TTC549 (cell line): ENCODE measurements at regions not wholly inside any gene's neighbourhood (a gene's known extent, or its start where the extent isn't known, plus 50 kb on each side); places are given as distances from the start of the nearest gene placed in this dataset.
"Not testable (repeated sequence)": the region's sequence is repeated elsewhere in the genome, so short reads cannot be mapped to it uniquely, and the experiment has no call there.

Experiments used
- FAIRE-seq: peaks from 2 replicates; lab custom pipeline; 2012; peaks lifted over from hg19 to GRCh38; lab: Jason Lieb, UNC

DNA sequence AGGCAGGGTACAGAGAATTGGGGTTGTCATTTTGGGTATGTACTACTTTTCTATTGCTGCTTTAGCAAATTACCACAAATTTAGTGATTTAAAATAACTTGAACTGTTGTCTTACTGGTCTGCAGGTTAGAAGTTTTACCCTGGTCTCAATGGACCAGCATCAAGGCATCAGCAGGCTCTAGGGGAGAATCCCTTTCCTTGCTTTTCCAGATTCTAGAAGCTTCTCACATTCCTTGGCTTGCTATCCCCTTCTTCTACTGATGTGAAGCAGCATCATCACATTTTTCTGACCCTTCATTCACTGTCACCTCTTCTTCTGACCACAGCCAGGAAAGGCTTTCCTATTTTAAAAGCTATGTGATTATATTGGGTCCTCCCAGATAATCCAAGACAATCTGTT is 237.8 kb upstream of the RBMS1 start:
- FAIRE-seq, result no peak

DNA sequence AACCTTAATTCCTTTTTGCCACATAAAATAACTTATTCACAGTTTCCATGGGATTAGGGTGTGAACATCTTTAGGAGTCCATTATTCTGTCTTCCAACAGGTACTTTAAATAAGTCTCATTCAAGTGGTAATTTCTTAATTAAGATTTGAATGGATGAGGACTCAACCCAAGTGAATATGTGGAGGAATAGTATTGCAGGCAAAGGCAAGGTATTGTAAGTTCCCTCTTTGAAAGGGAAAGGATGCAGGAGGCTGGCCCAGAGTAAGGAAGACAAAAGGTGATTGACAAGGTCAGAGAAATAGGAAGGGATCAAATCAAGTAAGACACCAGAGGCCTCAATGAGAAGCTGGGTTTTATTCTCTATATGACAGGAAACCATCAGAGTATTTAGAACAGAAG is 238.2 kb upstream of the RBMS1 start:
- FAIRE-seq, result no peak

DNA sequence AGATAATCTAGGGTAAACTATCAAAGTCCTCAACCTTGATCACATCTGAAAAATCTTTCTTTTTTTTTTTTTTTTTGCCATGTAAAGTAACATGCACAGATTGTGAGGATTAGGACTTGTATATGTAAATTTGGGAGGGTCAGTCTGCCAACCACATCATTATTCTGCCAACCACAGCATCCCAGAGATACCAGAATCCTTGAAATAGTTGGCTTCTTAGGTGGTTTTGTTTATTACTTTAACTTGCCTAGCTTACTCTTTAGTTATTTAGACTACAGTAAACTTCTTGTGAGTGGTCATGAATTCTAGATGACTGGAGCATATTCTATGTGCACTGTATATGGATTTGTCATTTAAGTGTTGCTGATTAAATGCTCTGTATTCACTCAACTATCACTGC is 242.1 kb upstream of the RBMS1 start:
- FAIRE-seq, result no peak

DNA sequence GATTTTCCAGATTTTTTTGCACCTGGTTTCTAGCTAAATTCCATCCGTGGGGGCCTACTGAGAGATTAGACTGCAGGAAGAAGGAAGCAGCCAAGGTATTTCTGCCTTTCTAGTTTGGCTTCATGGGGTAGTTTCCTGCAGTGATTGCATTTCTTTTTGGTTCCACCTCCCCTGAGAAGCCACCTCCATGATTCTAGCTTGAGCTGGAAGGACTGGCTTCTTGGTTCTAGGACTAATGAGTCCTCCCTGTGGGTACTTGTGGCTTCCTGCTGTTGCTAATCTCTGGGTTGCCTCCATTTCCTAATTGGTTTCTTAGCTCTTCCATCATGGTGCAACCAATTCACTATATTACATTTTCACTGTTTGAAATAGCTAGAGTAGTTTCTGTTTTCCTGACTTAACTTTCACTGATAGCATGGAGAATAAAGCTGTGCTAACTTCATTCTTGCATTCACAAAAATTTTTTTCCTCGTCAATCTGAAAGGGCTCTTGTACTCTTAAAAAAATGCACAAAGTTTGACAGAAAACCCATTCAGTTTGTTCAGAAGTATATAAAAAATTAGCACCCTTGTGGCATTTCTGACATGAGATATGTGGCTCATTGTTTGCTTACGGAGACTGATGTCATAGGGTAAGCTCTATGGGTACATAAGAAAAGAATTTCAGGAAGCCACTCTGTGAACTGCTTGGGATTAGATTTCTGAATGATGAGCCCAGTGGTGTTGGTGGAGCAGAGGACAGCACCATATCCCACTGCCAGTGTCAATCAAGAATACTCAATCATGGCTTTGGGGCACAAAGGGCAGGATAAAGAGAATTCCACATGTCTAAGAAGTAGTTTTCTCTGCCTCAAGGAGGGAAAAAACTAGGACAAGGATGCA is 242.8 kb upstream of the RBMS1 start:
- no peak for FAIRE-seq

DNA sequence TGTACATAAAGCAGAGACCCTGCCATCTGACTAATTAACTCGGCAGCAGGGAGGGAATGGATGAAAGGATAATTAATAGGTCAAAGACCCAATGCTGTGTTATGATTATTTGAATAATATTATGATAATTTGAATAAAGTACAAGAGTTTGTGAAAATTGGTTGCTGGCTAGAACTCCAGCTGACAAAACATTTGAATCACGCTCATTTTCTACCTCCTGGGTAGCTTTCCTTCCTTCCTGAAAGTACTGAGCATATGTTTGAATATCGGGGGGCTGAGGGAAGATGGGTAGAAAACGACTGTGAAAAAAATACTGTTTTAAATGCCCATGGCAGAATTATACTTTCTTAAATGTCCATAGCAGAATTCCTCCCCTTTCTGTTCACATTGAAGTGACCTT is 243.6 kb upstream of the RBMS1 start:
- no peak for FAIRE-seq

DNA sequence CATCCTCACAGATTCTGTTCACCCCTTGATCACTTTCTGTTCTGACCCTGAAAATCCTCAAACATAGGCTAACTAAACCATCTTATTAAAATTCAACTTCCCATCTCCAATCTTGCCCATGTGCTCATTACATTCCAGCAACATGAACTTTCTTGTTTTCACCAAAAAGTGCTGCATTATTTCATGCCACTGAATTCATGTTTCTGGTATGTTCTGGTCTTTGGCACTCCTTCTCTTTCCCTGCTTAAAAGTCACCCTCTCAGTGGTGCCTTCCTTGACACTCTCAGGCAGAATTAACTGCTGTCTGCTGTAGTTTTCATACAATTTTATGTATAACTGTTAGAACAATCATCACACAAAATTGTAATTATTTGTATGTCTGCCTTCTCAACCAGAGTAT is 247.7 kb upstream of the RBMS1 start:
- no peak for FAIRE-seq

DNA sequence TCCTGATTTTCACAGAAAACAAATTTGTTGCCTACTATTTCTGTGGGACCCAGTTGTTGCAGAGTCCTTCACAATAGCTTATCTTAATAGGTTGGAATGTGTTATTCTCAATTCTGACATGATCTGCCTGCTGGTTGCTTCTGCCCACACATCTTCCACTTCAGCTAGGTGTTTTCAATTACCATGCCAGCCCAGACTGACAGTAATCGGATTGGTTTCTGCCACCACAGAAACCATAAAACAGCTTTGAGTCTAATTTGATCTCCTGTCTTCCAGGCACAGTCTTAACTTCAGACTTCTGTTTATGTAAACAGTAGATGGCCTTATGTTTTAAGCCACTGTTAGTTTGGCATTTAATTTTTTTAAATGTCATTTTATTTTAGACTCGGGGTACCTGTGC is 248.2 kb upstream of the RBMS1 start:
- no peak for FAIRE-seq

DNA sequence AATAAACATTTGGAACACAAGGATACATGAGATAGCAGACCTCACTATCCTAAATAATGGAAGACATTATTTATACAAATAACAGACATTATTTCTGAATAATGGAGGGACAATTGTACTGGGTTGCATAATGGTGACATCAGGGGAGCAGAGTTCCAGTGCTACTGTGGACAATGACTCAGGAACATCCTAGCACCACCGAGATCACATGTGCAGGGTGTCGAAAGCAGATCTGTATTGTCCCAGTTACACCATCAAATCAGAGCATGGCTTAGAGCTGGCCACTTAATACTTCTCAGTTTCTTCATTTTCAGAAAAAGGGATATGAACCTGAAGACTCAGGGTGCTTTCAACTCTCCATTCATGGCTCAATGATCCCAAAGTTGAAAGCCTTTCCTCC is 249.1 kb upstream of the RBMS1 start:
- FAIRE-seq, result no peak

DNA sequence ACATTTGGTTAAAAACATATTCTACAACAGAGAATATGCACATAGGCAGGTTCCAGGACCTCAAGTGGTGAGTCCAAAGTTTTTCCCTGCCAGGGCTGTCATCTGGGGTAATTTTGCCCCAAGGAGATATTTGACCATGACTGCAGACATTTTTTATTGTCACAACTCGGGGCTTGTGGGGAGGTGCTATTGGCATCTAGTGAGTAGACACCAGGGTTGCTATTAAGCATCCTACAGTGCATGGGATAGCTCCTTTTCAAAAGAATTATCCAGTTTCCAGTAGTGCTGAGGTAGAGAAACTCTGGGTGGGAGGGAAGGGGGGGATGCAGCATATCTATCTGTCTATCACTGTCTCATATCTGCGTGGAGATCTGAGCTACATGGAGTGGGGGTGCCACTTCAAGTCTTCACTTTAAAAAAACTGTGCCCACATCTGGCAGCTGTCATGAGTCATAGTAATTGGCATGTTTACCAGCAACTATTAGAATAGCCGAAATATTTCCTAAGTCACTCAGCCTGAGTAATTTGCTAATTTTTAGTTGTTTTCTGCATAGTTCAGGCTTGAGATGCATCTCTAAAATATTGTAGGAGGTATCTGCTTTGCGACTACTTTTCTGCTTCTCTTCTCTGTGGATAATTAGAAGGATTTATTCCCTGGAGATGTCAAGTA is 254.0 kb upstream of the RBMS1 start:
- no peak for FAIRE-seq

DNA sequence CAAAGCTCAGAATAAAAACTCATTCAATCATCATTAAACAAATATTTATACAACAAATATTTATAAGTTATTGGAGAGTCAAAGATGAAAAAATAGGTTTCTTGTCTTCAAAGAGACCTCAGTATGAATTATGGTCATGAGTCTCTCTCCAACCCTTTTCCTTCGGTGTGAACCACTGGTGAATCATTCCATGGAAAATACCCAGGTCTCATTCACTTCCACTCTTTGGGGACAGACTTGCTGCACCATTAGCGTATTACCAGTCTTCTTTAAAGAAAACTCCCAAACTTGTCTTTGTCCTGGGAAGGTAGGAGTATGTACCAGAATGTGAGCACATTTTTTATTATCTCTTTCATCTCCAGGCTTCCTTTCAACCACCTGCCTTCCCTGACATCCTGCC is 257.4 kb upstream of the RBMS1 start:
- no peak for FAIRE-seq

DNA sequence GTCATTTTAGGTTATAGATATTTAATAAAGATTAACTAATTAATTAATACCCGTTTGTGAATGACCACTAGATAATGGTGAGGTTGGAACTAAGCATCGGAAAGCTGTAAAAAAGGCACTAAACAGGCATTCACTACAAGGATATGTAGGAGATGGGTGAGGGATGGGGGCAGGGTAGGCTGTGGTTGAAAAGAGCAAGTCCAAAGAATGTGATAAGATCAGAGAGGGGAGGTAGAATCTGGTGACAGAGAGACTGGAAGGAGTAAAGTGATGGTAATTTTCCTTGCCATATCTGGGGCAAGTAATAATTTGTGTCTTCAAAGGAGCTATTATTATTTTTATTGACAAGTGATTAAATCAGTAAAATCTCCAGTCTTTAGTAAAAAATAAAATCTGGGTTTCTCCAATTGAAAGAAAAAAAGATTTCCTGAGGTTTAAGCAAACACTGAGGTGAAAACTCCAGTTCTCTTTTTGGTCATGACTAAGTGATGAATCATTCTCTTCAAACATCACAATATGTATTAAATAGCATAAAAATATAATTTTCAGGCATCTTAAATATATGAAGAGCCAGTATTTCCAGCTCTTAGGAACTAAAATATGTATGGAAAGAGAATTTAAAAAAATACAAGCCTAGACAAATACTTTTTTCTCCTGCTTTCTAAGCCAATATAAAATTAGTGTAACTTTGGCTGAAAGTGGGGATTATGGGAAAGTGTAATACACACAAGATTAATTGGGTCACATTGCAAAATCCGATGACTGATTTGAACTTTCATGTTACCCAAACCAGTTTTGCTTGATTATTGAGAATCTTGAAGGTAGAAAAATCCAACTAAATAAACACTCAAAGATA is 259.1 kb upstream of the RBMS1 start:
- FAIRE-seq, result no peak

DNA sequence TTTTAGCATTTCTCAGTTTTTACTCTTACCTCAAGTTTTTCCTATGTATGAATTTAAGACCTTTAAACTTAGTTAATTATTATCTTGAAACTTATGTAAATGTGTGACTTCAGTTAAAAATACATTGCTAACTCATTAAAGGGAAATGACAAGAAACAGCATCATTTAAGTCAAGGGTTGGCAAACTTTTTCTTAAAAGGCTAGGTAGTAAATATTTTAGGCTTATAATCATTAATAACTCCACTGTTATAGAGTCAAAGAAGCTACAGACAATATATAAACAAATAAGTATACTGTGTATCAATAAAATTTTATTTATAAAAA is 259.7 kb upstream of the RBMS1 start:
- FAIRE-seq, result no peak

DNA sequence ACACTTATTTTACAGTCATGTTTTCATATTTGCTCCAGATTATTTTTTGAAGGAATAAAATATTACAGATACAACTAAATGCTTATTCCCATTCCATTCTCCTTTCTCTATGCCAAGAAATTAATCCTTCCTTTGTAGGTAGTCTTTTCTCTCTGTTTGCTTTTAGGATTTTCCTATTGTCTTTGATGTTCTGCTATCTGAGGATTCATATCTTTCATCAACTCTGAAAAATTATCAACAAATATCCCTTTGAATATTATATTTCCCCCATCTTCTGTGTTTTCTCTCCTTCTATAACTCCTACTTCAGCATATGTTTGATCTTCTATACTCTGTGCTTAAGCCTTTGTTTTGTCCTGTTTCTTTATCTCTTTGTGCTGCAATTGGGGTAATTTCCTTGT is 260.4 kb upstream of the RBMS1 start:
- no peak for FAIRE-seq

DNA sequence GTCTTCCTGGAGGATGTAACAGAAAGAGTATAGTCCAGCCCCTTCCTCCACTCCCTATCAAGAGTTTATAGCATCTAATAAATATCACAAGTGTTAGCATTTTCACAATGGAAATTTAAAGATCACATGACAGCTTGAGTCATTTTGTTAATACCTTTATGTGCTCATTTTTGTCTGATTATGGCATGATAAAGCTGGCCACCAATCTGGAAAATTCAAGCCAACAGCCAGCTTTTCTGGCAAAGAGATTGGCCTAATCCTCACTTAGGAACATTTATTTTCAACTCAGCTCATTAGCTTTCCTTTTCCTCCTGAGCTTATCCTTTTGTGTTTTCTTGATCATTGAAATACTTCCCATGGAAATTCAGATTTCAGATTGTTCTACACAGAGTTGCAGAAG is 262.9 kb upstream of the RBMS1 start:
- FAIRE-seq, result no peak

DNA sequence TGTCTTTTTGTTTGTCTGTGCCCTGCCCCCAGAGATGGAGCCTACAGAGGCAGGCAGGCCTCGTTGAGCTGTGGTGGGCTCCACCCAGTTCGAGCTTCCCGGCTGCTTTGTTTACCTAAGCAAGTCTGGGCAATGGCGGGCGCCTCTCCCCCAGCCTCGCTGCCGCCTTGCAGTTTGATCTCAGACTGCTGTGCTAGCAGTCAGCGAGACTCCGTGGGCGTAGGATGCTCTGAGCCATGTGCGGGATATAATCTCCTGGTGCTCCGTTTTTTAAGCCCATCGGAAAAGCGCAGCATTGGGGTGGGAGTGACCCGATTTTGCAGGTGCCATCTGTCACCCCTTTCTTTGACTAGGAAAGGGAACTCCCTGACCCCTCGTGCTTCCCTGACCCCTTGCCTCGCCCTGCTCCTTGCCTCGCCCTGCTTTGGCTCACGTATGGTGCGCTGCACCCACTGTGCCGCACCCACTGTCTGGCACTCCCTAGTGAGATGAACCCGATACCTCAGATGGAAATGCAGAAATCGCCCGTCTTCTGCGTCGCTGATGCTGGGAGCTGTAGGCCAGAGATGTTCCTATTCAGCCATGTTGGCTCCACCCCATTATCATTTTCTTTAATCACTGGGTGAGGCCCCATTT is 269.0 kb upstream of the RBMS1 start:
- not testable (repeated sequence) for FAIRE-seq

DNA sequence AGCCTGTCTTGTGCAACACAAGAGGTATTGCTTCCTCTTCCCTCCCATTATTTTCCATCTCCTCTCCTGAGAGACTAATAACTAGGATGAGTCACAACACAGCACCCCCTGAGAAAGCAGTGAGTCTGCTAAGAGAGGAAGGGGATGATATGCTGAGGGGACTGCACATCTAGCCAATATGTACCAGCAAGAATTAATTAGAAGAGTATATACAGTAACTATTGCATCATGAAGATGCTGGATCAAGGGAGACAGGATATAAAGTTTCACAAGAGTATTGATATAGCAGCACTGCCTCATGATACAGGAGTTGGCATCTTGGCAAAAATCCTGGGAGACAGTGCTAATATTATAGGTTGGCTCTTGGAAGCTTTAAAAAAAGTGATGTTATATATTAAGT is 289.9 kb upstream of the RBMS1 start:
- FAIRE-seq, result no peak

DNA sequence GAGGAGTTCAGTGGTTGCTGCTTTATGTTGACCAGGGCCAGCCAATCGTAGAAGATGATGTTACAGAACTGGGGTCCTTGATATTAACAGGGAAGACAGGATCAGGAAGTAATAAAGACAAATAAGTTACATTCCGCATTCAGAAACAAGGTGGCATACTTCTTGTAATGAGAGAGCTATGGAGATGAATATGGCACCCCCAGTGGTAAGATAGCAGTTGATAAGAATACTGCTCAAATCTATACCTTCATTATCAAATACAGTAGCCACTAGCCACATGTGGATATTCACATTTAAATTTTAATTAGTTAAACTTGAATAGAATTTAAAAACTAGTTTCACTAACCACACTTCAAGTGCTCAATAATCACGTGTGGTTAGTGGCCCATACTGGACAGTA is 290.4 kb upstream of the RBMS1 start:
- FAIRE-seq, result no peak

DNA sequence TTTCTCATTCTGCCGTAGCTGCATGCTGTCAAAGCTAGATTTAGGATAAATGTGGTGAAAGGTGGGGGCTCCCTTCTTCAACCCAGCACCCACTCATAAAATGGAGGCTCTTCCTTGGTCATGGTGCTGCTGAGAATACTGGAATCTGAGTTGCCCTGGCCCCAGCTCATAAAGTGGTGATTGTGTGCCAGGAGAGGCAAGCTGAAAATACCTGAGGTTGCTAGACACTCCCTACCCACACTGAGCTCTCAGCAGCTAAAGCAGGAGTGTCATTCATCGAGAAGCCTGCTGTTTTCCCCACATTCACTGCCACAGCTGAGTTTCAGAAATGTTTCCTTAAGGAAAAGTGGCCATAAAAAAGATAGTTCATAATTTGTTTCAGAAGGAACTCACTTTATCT is 297.1 kb upstream of the RBMS1 start:
- FAIRE-seq, result no peak

DNA sequence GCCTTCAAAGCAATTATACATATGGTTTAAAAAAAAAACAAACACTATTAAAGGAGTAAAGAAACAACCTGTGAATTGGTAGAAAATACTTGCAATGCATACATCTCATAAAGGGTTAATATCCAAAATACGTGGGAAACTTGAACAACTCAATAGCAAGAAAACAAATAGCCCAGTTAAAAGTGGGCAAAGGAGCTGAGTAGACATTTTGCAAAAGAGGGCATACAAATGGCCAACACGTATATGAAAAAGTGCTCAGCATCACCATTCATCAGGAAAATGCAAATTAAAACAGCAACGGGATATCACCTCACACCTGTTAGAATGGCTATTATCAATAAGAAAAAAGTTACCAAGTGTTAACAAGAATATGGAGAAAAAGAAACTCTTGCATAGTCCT is 298.3 kb upstream of the RBMS1 start:
- no peak for FAIRE-seq

DNA sequence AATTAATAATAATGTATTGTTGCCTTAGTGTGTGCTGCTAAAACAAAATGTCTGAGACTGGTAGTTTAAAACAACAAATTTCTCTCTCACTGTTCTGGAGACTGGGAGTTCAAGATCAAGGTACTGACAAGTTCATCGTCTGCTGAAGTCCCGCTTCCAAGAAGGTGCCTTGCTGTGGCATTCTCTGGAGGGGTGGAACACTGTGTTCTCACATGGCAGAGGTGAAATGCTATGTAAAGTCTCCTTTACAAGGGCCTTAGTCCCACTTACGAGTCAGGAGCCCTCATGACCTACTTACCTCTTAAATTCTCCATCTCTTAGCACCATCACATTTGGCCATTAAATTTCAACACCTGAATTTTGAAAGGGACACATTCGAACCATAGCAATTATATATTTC is 299.2 kb upstream of the RBMS1 start:
- FAIRE-seq, result no peak

DNA sequence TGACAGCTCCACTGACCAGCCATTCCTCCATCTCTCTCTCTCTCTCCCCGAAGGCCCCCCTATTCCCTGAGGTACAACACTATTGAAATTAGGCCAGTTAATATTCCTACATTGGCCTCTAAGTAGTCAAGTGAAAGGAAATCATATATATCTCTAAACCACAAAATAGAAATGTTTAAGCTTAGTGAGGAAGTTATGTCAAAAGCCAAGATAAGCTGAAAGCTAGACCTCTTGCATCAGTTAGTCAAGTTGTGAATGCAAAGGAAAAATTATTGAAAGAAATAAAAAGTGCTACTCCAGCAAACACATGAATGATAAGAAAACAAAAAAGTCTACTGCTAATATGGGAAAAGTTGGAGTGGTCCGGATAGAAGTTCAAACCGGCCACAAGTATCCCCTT is 301.3 kb upstream of the RBMS1 start:
- no peak for FAIRE-seq

DNA sequence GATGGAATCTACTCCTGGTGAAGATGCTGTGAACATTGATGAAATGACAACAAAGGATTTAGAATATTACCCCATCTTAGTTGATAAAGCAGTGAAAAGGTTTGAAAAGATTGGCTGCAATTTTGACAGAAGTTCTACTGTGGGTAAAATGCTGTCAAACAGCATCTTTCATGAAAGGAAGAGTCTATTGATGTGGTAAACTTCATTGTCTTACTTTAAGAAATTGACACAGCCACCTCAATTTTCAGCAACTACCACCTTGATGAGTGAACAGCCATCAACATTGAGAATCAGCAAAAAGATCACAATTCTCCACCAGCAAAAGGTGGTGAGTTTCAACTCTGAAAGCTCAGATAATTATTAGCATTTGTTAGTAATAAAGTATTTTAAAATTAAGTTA is 310.3 kb upstream of the RBMS1 start:
- FAIRE-seq, result no peak

DNA sequence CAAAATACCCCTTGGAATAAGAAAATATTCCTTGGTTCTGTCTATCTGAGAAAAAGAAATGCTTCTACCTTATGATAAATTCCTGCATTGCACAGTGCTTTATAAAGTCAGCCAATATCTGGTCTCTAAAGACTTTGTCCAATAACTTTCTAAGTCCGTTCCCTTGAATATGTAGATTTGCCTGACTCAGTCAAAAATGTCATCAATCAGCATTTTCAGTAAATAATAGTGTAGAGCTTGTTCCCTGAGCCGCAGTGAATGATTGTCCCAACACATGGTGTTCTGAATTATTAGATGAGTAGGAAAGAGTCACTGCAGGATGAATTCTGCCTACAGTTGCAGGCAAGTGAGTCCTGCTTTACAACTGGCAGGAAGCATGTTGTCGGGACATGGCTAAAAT is 316.8 kb upstream of the RBMS1 start:
- FAIRE-seq, result no peak
